GM12875 (cell line): ENCODE measurements at regions not wholly inside any gene's neighbourhood (a gene's known extent, or its start where the extent isn't known, plus 50 kb on each side); places are given as distances from the start of the nearest gene placed in this dataset.

Source experiments
- H3K4me3 ChIP-seq: one replicate; pipeline ENCODE4 v1.5.1; 2011; ENCODE audit warnings: low read depth, low read length, control low read depth
- CTCF ChIP-seq: IDR thresholded peaks from 2 replicates; pipeline ENCODE4 v1.5.1; 2011; ENCODE audit warnings: low read depth, mild to moderate bottlenecking, control low read depth, inconsistent platforms, low read length, moderate library complexity, borderline replicate concordance; ENCODE audit not compliant: insufficient read depth

GRCh38 chr9:109624896-109625295 lies 126.8 kb upstream of the PTPN3 start:
- no peak for TF ChIP-seq CTCF
- H3K4me3 ChIP-seq = no peak overlapping the region

- no peak overlapping the region for H3K4me3 ChIP-seq
- no peak for TF ChIP-seq CTCF
These were observed 128.9 kb upstream of the PTPN3 start for GRCh38 chr9:109627042-109627441.

- no peak overlapping the region for H3K4me3 ChIP-seq
- no peak for TF ChIP-seq CTCF
These were observed 131.5 kb upstream of the PTPN3 start for GRCh38 chr9:109629615-109630014.

- H3K4me3 ChIP-seq = no peak overlapping the region
- no peak for TF ChIP-seq CTCF
These were observed 134.7 kb upstream of the PTPN3 start for GRCh38 chr9:109632817-109633216.

- TF ChIP-seq CTCF = no peak
- no peak overlapping the region for H3K4me3 ChIP-seq
These were observed 140.1 kb upstream of the PALM2AKAP2 start for GRCh38 chr9:109639674-109640579.

- no peak for TF ChIP-seq CTCF
- no peak overlapping the region for H3K4me3 ChIP-seq
These were observed 139.2 kb upstream of the PALM2AKAP2 start for GRCh38 chr9:109640580-109641371.
